Panc1 (cell line): ENCODE measurements at regions not wholly inside any gene's neighbourhood (a gene's known extent, or its start where the extent isn't known, plus 50 kb on each side); places are given as distances from the start of the nearest gene placed in this dataset.

Experiments used
- ATAC-seq: fragments of 200-7000 bp; cut with Tn5 transposase; 2 replicates; pipeline ENCODE4 v1.9.1; 2020; ENCODE audit warnings: mild to moderate bottlenecking, moderate library complexity
- BruUV-seq: library from RNA; stranded (reverse); fragments of 400-500 nt; replicated peaks from 2 replicates; lab custom pipeline; 2021; lab: Mats Ljungman, UMichigan
- CTCF ChIA-PET: fragments of 300-600 bp; sonication (Branson Sonifier 250); formaldehyde crosslinking; loops from one replicate; lab custom pipeline; 2022; ENCODE audit warnings: antibody characterized with exemption; lab: Charles Lee
- POLR2A ChIA-PET: fragments of 300-600 bp; sonication (Branson Sonifier 250); formaldehyde crosslinking; loops from one replicate; lab custom pipeline; 2022; ENCODE audit warnings: antibody characterized with exemption; lab: Charles Lee
- DNase-seq: peaks from one replicate; pipeline ENCODE4 v3.0.0-alpha.2; 2010; ENCODE audit warnings: low read depth, low spot score
- H3K27ac ChIP-seq: 2 replicates; pipeline ENCODE4 v1.5.1; 2011; ENCODE audit warnings: mild to moderate bottlenecking, low read length, inconsistent platforms
- H3K27me3 ChIP-seq: fragments of 200-500 bp; sonication (Bioruptor generic); 2 replicates; pipeline ENCODE4 v1.6.0; 2014; ENCODE audit warnings: low read length, inconsistent platforms; ENCODE audit not compliant: control insufficient read depth, insufficient read depth
- H3K36me3 ChIP-seq: fragments of 200-500 bp; sonication (Bioruptor generic); 2 replicates; pipeline ENCODE4 v1.5.1; 2014; ENCODE audit warnings: inconsistent platforms, mild to moderate bottlenecking, low read length, moderate library complexity; ENCODE audit not compliant: control insufficient read depth, insufficient read depth
- H3K4me1 ChIP-seq: 2 replicates; pipeline ENCODE4 v1.5.1; 2011; ENCODE audit warnings: inconsistent platforms, mild to moderate bottlenecking, low read length, moderate library complexity; ENCODE audit not compliant: control insufficient read depth, insufficient read depth
- H3K4me3 ChIP-seq, 2 experiments: 2 replicates each; pipeline ENCODE4 v1.5.1; 2011 to 2012; ENCODE audit warnings: low read depth in 2 of 2, low read length in 2 of 2, mild to moderate bottlenecking in 2 of 2, inconsistent platforms in 1 of 2, moderate library complexity in 1 of 2
- H3K9me3 ChIP-seq: fragments of 200-500 bp; sonication (Bioruptor generic); 2 replicates; pipeline ENCODE4 v1.5.1; 2014; ENCODE audit warnings: low read depth, mild to moderate bottlenecking, inconsistent platforms, low read length, moderate library complexity; ENCODE audit not compliant: control insufficient read depth, insufficient read depth
- POLR2AphosphoS5 ChIP-seq: IDR thresholded peaks from 2 replicates; pipeline ENCODE4 v1.6.1; 2012; ENCODE audit warnings: mild to moderate bottlenecking, low read depth, low read length, moderate library complexity
- REST ChIP-seq, 2 experiments: IDR thresholded peaks; 2 replicates each; pipeline ENCODE4 v1.6.1; 2011 to 2012; ENCODE audit warnings: low read depth in 2 of 2, control low read depth in 1 of 2, low read length in 1 of 2, mild to moderate bottlenecking in 1 of 2, moderate library complexity in 1 of 2; ENCODE audit not compliant: insufficient read depth in 1 of 2
- SIN3A ChIP-seq: IDR thresholded peaks from 2 replicates; pipeline ENCODE4 v1.6.1; 2012; ENCODE audit warnings: low read depth, mild to moderate bottlenecking, low read length, moderate library complexity, borderline replicate concordance; ENCODE audit not compliant: insufficient read depth
- TCF7L2 ChIP-seq: IDR thresholded peaks from 2 replicates; pipeline ENCODE4 v1.6.1; 2011; ENCODE audit warnings: mild to moderate bottlenecking, low read depth, low read length, inconsistent platforms
- in situ Hi-C: cut with HindIII; loops from 2 replicates; pipeline ENCODE4 v1.10.0; 2016; ENCODE audit warnings: low sequenced_read_pairs, low pct_unique_long_range_greater_than_20kb
- intact Hi-C: fragments of 100-400 bp; cut with micrococcal nuclease; formaldehyde crosslinking; loops from one replicate; pipeline ENCODE4 v1.10.0; 2022; ENCODE audit not compliant: unreplicated experiment
- TF ChIP-seq, protein P1 (sequence below): fragments of 450-650 bp; IDR thresholded peaks from 2 replicates; pipeline ENCODE4 v1.5.1; 2017; ENCODE audit warnings: mild to moderate bottlenecking

DNA sequence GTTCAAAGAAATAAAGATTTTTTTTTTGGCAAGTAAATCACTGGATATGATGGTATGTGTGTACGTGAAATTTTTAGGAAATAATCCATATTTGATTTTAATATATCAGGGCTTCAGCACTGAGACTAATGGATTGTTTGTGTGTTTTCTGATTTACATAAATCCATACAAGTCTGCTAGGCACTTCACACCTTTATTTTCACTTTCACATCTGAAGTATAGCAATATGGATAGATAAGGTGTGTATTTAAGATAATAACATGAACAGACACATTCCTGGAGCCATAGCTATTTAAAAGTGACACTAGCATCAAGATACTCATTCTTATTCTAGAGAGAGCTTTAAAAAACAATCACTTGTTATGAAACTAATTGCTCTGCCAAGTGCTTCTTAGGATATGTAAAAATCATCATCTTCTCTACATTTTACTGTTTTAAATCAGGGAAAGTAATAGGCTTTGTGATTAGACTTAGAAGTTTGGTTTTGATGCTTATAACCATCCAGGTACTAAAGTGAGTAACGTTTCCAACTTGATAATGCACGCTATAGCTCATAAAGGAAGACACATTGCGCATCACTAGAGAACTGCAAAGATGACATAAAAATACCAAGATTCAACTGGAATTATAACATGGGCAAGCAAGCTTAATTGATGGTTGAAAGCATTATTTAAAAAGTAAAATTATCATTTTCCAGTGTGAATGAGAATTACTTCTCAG, 208.9 kb downstream of the ZEB2 start:
- DNase-seq (no peak), ATAC-seq (no peak)
- no peaks in the 10 kb centered on the region for H3K27me3 ChIP-seq
- no peak for TF ChIP-seq REST (IDR thresholded peaks at IDR 0.05; ENCODE audit: insufficient read depth in 1 of 2, low read depth in 2 of 2, low read length in 1 of 2)
- TF ChIP-seq, protein P1, sequence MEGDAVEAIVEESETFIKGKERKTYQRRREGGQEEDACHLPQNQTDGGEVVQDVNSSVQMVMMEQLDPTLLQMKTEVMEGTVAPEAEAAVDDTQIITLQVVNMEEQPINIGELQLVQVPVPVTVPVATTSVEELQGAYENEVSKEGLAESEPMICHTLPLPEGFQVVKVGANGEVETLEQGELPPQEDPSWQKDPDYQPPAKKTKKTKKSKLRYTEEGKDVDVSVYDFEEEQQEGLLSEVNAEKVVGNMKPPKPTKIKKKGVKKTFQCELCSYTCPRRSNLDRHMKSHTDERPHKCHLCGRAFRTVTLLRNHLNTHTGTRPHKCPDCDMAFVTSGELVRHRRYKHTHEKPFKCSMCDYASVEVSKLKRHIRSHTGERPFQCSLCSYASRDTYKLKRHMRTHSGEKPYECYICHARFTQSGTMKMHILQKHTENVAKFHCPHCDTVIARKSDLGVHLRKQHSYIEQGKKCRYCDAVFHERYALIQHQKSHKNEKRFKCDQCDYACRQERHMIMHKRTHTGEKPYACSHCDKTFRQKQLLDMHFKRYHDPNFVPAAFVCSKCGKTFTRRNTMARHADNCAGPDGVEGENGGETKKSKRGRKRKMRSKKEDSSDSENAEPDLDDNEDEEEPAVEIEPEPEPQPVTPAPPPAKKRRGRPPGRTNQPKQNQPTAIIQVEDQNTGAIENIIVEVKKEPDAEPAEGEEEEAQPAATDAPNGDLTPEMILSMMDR = no peak
- TF ChIP-seq SIN3A = no peak
- no peak for TF ChIP-seq TCF7L2
- TF ChIP-seq POLR2AphosphoS5 = no peak
- no peaks in the 10 kb centered on the region for H3K9me3 ChIP-seq
- H3K4me1 ChIP-seq = no peaks in the 10 kb centered on the region
- no peak overlapping the region for H3K4me3 ChIP-seq
- intact Hi-C loops = no loop called here
- no TSS peak for BruUV-seq
- ChIA-PET CTCF (no interaction called here), POLR2A (no interaction called here)
- H3K36me3 ChIP-seq = no peaks in the 10 kb centered on the region
- H3K27ac ChIP-seq = no peak overlapping the region
- in situ Hi-C loops = no loop called here

DNA sequence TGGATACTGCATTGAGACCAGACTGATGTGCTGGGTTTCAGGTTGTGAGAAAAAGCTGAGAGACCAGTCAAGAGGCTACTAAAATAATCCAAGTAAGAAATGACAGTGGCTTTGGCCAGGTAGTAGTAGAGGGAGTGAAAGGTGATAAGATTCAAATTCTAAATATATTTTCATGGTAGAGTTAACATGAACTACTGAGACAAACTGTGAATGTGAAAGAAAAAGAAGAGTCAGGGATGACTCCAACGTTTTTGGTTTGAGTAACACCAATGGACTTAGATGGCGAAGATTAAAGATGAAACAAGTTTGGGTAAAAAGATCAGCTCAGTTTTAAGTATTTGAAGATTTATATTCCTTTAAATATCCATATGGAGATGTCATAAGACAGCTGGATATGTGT, 209.4 kb downstream of the ZEB2 start:
- Histone ChIP-seq H3K4me3 (no peak overlapping the region), H3K27me3 (no peaks in the 10 kb centered on the region), H3K9me3 (no peaks in the 10 kb centered on the region), H3K27ac (no peak overlapping the region), H3K36me3 (no peaks in the 10 kb centered on the region), H3K4me1 (no peaks in the 10 kb centered on the region)
- no peak for DNase-seq
- no peak for ATAC-seq
- ChIA-PET POLR2A (no interaction called here), CTCF (no interaction called here)
- TF ChIP-seq POLR2AphosphoS5 = no peak
- TF ChIP-seq, protein P1 = no peak
- intact Hi-C loops = no loop called here
- no TSS peak for BruUV-seq
- in situ Hi-C loops = no loop called here
